ENCODE measurements at regions not wholly inside any gene's neighbourhood (a gene's known extent, or its start where the extent isn't known, plus 50 kb on each side); places are given as distances from the start of the nearest gene placed in this dataset.

DNA sequence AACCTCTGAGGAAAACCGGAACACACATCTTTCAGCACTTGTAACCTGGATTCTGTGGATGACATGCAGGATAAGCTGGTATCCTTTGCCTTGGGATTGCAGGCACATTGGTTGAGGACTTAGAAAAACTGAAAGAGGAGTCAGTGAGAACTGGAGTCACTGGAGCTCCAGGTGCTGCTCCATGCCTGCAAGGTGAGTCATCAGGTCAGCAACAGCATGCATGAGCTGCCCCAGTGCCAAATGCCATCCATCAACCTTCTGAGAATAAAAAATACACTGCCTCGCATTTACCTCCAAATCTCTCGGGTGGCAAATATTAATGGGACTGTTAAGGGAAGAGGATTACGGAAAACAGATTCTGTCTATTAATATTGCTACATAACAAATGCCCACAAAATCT lies 729.1 kb downstream of the NTRK3 start:
- no peak overlapping the region for H3K56ac ChIP-seq (ENCODE audit: extremely low read depth, insufficient read depth, low read length)
- no peaks in the 10 kb centered on the region for H4K20me1 ChIP-seq (ENCODE audit: insufficient read depth, low read length)
- BruUV-seq (replicated peaks) = no TSS peak
- no peak overlapping the region for H3K4me2 ChIP-seq (ENCODE audit: low read depth, low read length)
- no peak overlapping the region for H2AK9ac ChIP-seq (replicated peaks; ENCODE audit: low read depth, low read length, poor library complexity)
- H3K9me1 ChIP-seq (ENCODE audit: insufficient read depth, low read length) = no peaks in the 10 kb centered on the region
- no peak overlapping the region for H2BK15ac ChIP-seq (ENCODE audit: low read depth, low read length)
- H3K23ac ChIP-seq (ENCODE audit: low read depth, low read length) = no peak overlapping the region
- in situ Hi-C loops (cut with MboI; ENCODE audit: low sequenced_read_pairs) (no loop called here), dilution Hi-C loops (cut with HindIII; ENCODE audit: low sequenced_read_pairs, unreplicated experiment) (no loop called here), intact Hi-C loops (cut with micrococcal nuclease) (no loop called here)
- no CpG with 5 or more reads among the region's 4 CpGs for WGBS, 2 experiments (ENCODE audit: extremely low coverage in 2 of 2, insufficient read length in 1 of 2)
- H4K91ac ChIP-seq (ENCODE audit: insufficient read depth, low read depth, low read length) = no peak overlapping the region
- H2BK120ac ChIP-seq (ENCODE audit: low read depth, low read length) = no peak overlapping the region
- no peak overlapping the region for H4K5ac ChIP-seq (ENCODE audit: low read depth, low read length)
- H3K79me1 ChIP-seq (ENCODE audit: low read depth in 1 of 2, low read length in 2 of 2) = no peaks in the 10 kb centered on the region
- ATAC-seq (ENCODE audit: low read depth) (no peak), DNase-seq (no peak)
- H3K36me3 ChIP-seq (ENCODE audit: control insufficient read depth, insufficient read depth, low read length) = no peaks in the 10 kb centered on the region
- H3K18ac ChIP-seq (ENCODE audit: low read depth, low read length) = no peak overlapping the region
- H3K4me3 ChIP-seq (ENCODE audit: insufficient read depth, low read depth, low read length) = no peak overlapping the region
- H3K14ac ChIP-seq (replicated peaks; ENCODE audit: low read depth, low read length) = no peak overlapping the region
- no peak for TF ChIP-seq NFE2L2 (IDR thresholded peaks at IDR 0.05; ENCODE audit: low read depth, low read length)
- TF ChIP-seq MXI1 (IDR thresholded peaks at IDR 0.05; ENCODE audit: borderline replicate concordance, low read depth, low read length) = no peak
- TF ChIP-seq MAZ (IDR thresholded peaks at IDR 0.05; ENCODE audit: borderline replicate concordance, low read depth, low read length) = no peak
- TF ChIP-seq ELK1 (IDR thresholded peaks at IDR 0.05; ENCODE audit: borderline replicate concordance, low read depth, low read length) = no peak
- no peak for TF ChIP-seq MAFK (IDR thresholded peaks at IDR 0.05; ENCODE audit: low read depth, low read length)
- TF ChIP-seq, protein P1, sequence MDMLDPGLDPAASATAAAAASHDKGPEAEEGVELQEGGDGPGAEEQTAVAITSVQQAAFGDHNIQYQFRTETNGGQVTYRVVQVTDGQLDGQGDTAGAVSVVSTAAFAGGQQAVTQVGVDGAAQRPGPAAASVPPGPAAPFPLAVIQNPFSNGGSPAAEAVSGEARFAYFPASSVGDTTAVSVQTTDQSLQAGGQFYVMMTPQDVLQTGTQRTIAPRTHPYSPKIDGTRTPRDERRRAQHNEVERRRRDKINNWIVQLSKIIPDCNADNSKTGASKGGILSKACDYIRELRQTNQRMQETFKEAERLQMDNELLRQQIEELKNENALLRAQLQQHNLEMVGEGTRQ (IDR thresholded peaks at IDR 0.05; ENCODE audit: low read depth, low read length) = no peak
- no peak for TF ChIP-seq RCOR1 (IDR thresholded peaks at IDR 0.05; ENCODE audit: insufficient replicate concordance, low read length)
- no peak for TF ChIP-seq CHD1 (IDR thresholded peaks at IDR 0.05; ENCODE audit: low read depth, low read length)
- no peak for TF ChIP-seq CEBPB (IDR thresholded peaks at IDR 0.05; ENCODE audit: low read depth, low read length)
- TF ChIP-seq BHLHE40 (IDR thresholded peaks at IDR 0.05; ENCODE audit: low read depth, low read length) = no peak
- no peak for TF ChIP-seq POLR2A (IDR thresholded peaks at IDR 0.05; ENCODE audit: low read depth, low read length)
- TF ChIP-seq, protein P2, sequence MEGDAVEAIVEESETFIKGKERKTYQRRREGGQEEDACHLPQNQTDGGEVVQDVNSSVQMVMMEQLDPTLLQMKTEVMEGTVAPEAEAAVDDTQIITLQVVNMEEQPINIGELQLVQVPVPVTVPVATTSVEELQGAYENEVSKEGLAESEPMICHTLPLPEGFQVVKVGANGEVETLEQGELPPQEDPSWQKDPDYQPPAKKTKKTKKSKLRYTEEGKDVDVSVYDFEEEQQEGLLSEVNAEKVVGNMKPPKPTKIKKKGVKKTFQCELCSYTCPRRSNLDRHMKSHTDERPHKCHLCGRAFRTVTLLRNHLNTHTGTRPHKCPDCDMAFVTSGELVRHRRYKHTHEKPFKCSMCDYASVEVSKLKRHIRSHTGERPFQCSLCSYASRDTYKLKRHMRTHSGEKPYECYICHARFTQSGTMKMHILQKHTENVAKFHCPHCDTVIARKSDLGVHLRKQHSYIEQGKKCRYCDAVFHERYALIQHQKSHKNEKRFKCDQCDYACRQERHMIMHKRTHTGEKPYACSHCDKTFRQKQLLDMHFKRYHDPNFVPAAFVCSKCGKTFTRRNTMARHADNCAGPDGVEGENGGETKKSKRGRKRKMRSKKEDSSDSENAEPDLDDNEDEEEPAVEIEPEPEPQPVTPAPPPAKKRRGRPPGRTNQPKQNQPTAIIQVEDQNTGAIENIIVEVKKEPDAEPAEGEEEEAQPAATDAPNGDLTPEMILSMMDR (conservative IDR thresholded peaks at IDR 0.05; ENCODE audit: low read depth, low read length) = no peak
- no peak for TF ChIP-seq FOS (IDR thresholded peaks at IDR 0.05; ENCODE audit: low read depth, low read length)
- TF ChIP-seq RAD21 (IDR thresholded peaks at IDR 0.05; ENCODE audit: low read length) = no peak
- TF ChIP-seq SMC3 (IDR thresholded peaks at IDR 0.05; ENCODE audit: low read depth, low read length) = no peak
- TF ChIP-seq RFX5 (IDR thresholded peaks at IDR 0.05; ENCODE audit: low read depth, low read length) = no peak
- H2AK5ac ChIP-seq (ENCODE audit: low read depth, low read length) = no peak overlapping the region
- H3K9ac ChIP-seq (ENCODE audit: low read depth, low read length) = no peak overlapping the region
- ChIA-PET CTCF (no interaction called here), POLR2A (ENCODE audit: unreplicated experiment) (no interaction called here)
- no peak overlapping the region for H4K8ac ChIP-seq (ENCODE audit: low read depth in 2 of 2, low read length in 2 of 2)
- no peak overlapping the region for H2BK20ac ChIP-seq (ENCODE audit: low read depth, low read length)
- H2BK5ac ChIP-seq (ENCODE audit: low read depth, low read length, poor library complexity, severe bottlenecking) = no peak overlapping the region
- H3K27ac ChIP-seq (ENCODE audit: insufficient read depth, low read length) = no peak overlapping the region
- H2AFZ ChIP-seq (replicated peaks; ENCODE audit: low read length, poor library complexity) = no peak overlapping the region
- no peaks in the 10 kb centered on the region for H3K4me1 ChIP-seq (ENCODE audit: control insufficient read depth, insufficient read depth, low read length)
- H3K4ac ChIP-seq (ENCODE audit: low read depth, low read length) = no peak overlapping the region
- H3K9me3 ChIP-seq (ENCODE audit: control insufficient read depth, insufficient read depth, low read length) = peaks cover 6% of the 10 kb centered on the region
- H3K27me3 ChIP-seq (ENCODE audit: control insufficient read depth, insufficient read depth, low read length) = no peaks in the 10 kb centered on the region
